NCI-H524 treated with DMSO at 0.1 percent for 48 hours (cell line): ENCODE measurements at regions not wholly inside any gene's neighbourhood (a gene's known extent, or its start where the extent isn't known, plus 50 kb on each side); places are given as distances from the start of the nearest gene placed in this dataset.
A peak's percentile ranks its signal among the peaks of the same experiment; 100 is the strongest.
"Not testable (repeated sequence)": the region's sequence is repeated elsewhere in the genome, so short reads cannot be mapped to it uniquely, and the experiment has no call there.

ENCODE experiments used
- DNase-seq: peaks from one replicate; lab custom pipeline; 2025; lab: John Stamatoyannopoulos, UW

- no peak for DNase-seq
Observed at GRCh38 chr3:132084982-132085381, 50.2 kb upstream of the CPNE4 start.

GRCh38 chr3:132087356-132087755 lies 52.5 kb upstream of the CPNE4 start:
- DNase-seq, result no peak

GRCh38 chr3:132088291-132088690 lies 53.5 kb upstream of the CPNE4 start:
- DNase-seq, result no peak

GRCh38 chr3:132090921-132091320 lies 56.1 kb upstream of the CPNE4 start:
- no peak for DNase-seq

GRCh38 chr3:132116601-132117000 lies 81.8 kb upstream of the CPNE4 start:
- no peak for DNase-seq

GRCh38 chr3:132117642-132118041 lies 82.8 kb upstream of the CPNE4 start:
- no peak for DNase-seq

GRCh38 chr3:132119531-132119930 lies 84.7 kb upstream of the CPNE4 start:
- no peak for DNase-seq

GRCh38 chr3:132124096-132124495 lies 89.3 kb upstream of the CPNE4 start:
- DNase-seq, result no peak

- DNase-seq, result no peak
Observed at GRCh38 chr3:132124651-132125284, 90.0 kb upstream of the CPNE4 start.

- DNase-seq, result no peak
Observed at GRCh38 chr3:132134611-132135010, 99.8 kb upstream of the CPNE4 start.

GRCh38 chr3:132135628-132136333 lies 101.0 kb upstream of the CPNE4 start:
- no peak for DNase-seq

GRCh38 chr3:132136334-132136716 lies 101.5 kb upstream of the CPNE4 start:
- DNase-seq, result no peak

- DNase-seq, result not testable (repeated sequence)
Observed at GRCh38 chr3:132136902-132137301, 102.1 kb upstream of the CPNE4 start.

GRCh38 chr3:132145833-132146232 lies 111.0 kb upstream of the CPNE4 start:
- no peak for DNase-seq

- DNase-seq, result no peak
Observed at GRCh38 chr3:132154619-132155018, 119.8 kb upstream of the CPNE4 start.

GRCh38 chr3:132159145-132159544 lies 124.3 kb upstream of the CPNE4 start:
- DNase-seq, result no peak

GRCh38 chr3:132160198-132160597 lies 125.4 kb upstream of the CPNE4 start:
- no peak for DNase-seq

GRCh38 chr3:132161608-132162007 lies 126.8 kb upstream of the CPNE4 start:
- peak; percentile 40 for DNase-seq

- DNase-seq, result no peak
Observed at GRCh38 chr3:132164469-132165092, 129.8 kb upstream of the CPNE4 start.

- DNase-seq, result no peak
Observed at GRCh38 chr3:132167870-132168269, 133.1 kb upstream of the CPNE4 start.

GRCh38 chr3:132174500-132174899 lies 139.7 kb upstream of the CPNE4 start:
- no peak for DNase-seq

GRCh38 chr3:132180337-132180791 lies 136.8 kb upstream of the ACP3 start:
- peak; percentile 51 for DNase-seq

GRCh38 chr3:132183811-132184210 lies 133.4 kb upstream of the ACP3 start:
- DNase-seq, result peak; percentile 6
